KBM-7 (cell line): ENCODE measurements at regions not wholly inside any gene's neighbourhood (a gene's known extent, or its start where the extent isn't known, plus 50 kb on each side); places are given as distances from the start of the nearest gene placed in this dataset.
"Not testable (repeated sequence)": the region's sequence is repeated elsewhere in the genome, so short reads cannot be mapped to it uniquely, and the experiment has no call there.

Experiments
- DNase-seq: peaks from one replicate; pipeline ENCODE4 v3.0.0-alpha.2; 2015
- in situ Hi-C: fragments of 300-500 bp; cut with MboI; formaldehyde crosslinking; loops from 2 replicates; pipeline ENCODE4 v1.14.3; 2020; ENCODE audit warnings: low sequenced_read_pairs, low pct_unique_long_range_greater_than_20kb, mixed read lengths

GRCh38 chr22:22057617-22058378 lies 75.2 kb upstream of the TOP3B start:
- no peak for DNase-seq
- in situ Hi-C loops = loop anchor here (25.0 kb wide), 1 partner anchor 105 kb away; no protein-coding TSS in a partner anchor

- in situ Hi-C loops = loop anchor here (25.0 kb wide), 1 partner anchor 105 kb away; no protein-coding TSS in a partner anchor
- DNase-seq = not testable (repeated sequence)
These were observed 74.4 kb upstream of the TOP3B start for GRCh38 chr22:22056809-22057594.

GRCh38 chr22:22052548-22053139 lies 70.1 kb upstream of the TOP3B start:
- in situ Hi-C loops = loop anchor here (25.0 kb wide), 1 partner anchor 110 kb away; no protein-coding TSS in a partner anchor
- DNase-seq = not testable (repeated sequence)

- in situ Hi-C loops = loop anchor here (25.0 kb wide), 1 partner anchor 111 kb away; no protein-coding TSS in a partner anchor
- DNase-seq = not testable (repeated sequence)
These were observed 68.4 kb upstream of the TOP3B start for GRCh38 chr22:22051032-22051431.

- no peak for DNase-seq
- in situ Hi-C loops = loop anchor here (25.0 kb wide), 1 partner anchor 112 kb away; no protein-coding TSS in a partner anchor
These were observed 67.7 kb upstream of the TOP3B start for GRCh38 chr22:22050141-22050775.

- in situ Hi-C loops = loop anchor here (25.0 kb wide), 1 partner anchor 113 kb away; no protein-coding TSS in a partner anchor
- no peak for DNase-seq
These were observed 67.1 kb upstream of the TOP3B start for GRCh38 chr22:22049684-22050083.

GRCh38 chr22:22048981-22049531 lies 66.5 kb upstream of the TOP3B start:
- DNase-seq = no peak
- in situ Hi-C loops = no loop called here

GRCh38 chr22:22048318-22048942 lies 65.8 kb upstream of the TOP3B start:
- DNase-seq = no peak
- in situ Hi-C loops = no loop called here

- in situ Hi-C loops = no loop called here
- DNase-seq = no peak
These were observed 65.2 kb upstream of the TOP3B start for GRCh38 chr22:22047776-22048175.

- in situ Hi-C loops = no loop called here
- DNase-seq = no peak
These were observed 64.7 kb upstream of the TOP3B start for GRCh38 chr22:22047266-22047665.

GRCh38 chr22:22046370-22046769 lies 63.8 kb upstream of the TOP3B start:
- in situ Hi-C loops = no loop called here
- DNase-seq = no peak

GRCh38 chr22:22045571-22046335 lies 63.2 kb upstream of the TOP3B start:
- no peak for DNase-seq
- in situ Hi-C loops = no loop called here

GRCh38 chr22:22044153-22044552 lies 61.6 kb upstream of the TOP3B start:
- no peak for DNase-seq
- in situ Hi-C loops = no loop called here

GRCh38 chr22:22043296-22044078 lies 60.9 kb upstream of the TOP3B start:
- no peak for DNase-seq
- in situ Hi-C loops = no loop called here

- in situ Hi-C loops = no loop called here
- DNase-seq = no peak
These were observed 60.2 kb upstream of the TOP3B start for GRCh38 chr22:22042599-22043295.

- no peak for DNase-seq
- in situ Hi-C loops = no loop called here
These were observed 59.4 kb upstream of the TOP3B start for GRCh38 chr22:22042009-22042408.

GRCh38 chr22:22040908-22041307 lies 58.3 kb upstream of the TOP3B start:
- in situ Hi-C loops = no loop called here
- no peak for DNase-seq
